ENCODE measurements at regions not wholly inside any gene's neighbourhood (a gene's known extent, or its start where the extent isn't known, plus 50 kb on each side); places are given as distances from the start of the nearest gene placed in this dataset.

DNA sequence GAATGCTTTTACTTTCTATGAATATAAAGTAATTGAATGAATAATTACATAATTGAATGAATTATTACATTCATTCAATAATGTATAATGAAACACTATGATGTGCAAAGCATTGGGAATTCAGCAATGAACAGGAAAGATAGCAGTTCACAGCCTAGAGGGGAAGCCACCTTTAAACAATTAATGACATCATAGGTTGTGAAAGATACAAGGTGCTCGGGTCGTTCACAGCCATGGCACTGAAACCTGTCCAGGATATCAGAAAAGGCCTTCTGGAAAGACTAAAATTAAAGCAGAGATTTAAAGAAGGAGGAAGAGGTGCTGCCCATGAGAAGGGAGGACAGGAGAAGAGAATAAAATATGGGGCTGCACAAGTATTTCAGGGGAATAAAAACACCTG, 171.4 kb upstream of the KLF4 start:
- Histone ChIP-seq H3K4me2 (ENCODE audit: insufficient read depth, low read length) (no peak overlapping the region), H3K79me2 (ENCODE audit: control insufficient read depth, insufficient read depth, low read length) (no peaks in the 10 kb centered on the region), H3K9me1 (replicated peaks; ENCODE audit: control insufficient read depth, extremely low read depth, insufficient read depth, low read length) (no peaks in the 10 kb centered on the region), H4K20me1 (replicated peaks; ENCODE audit: control insufficient read depth, extremely low read depth, insufficient read depth, low read length) (no peaks in the 10 kb centered on the region), H2AFZ (ENCODE audit: low read depth, low read length) (no peak overlapping the region), H3K36me3 (ENCODE audit: control insufficient read depth in 2 of 2, extremely low read depth in 1 of 2, insufficient read depth in 2 of 2, low read length in 2 of 2) (no peaks in the 10 kb centered on the region), H3K4me1 (ENCODE audit: control insufficient read depth, extremely low read depth, insufficient read depth, low read length) (no peaks in the 10 kb centered on the region), H3K9ac (replicated peaks; ENCODE audit: extremely low read depth, insufficient read depth, low read length) (no peak overlapping the region), H3K27ac (ENCODE audit: insufficient read depth, low read depth, low read length) (no peak overlapping the region), H3K4me3 (replicated peaks in 1 of 3; ENCODE audit: insufficient read depth in 1 of 3, low read depth in 1 of 3, low read length in 3 of 3) (no peak overlapping the region), H3K9me3 (replicated peaks; ENCODE audit: control insufficient read depth, insufficient read depth, low read length) (no peaks in the 10 kb centered on the region), H3K27me3 (ENCODE audit: control insufficient read depth in 2 of 2, insufficient read depth in 2 of 2, low read length in 2 of 2) (peaks cover 2 to 3% of the 10 kb centered on the region in 2 experiments)
- CTCF ChIA-PET = no interaction called here
- FAIRE-seq (no peak), DNase-seq (ENCODE audit: low read depth, low spot score) (no peak)
- dilution Hi-C loops (cut with MboI; ENCODE audit: extremely low pct_ligation_motif_present, low sequenced_read_pairs) (no loop called here), intact Hi-C loops (cut with micrococcal nuclease) (no loop called here)
- POLR2A ChIA-PET = no interaction called here
- TF ChIP-seq, protein P1, sequence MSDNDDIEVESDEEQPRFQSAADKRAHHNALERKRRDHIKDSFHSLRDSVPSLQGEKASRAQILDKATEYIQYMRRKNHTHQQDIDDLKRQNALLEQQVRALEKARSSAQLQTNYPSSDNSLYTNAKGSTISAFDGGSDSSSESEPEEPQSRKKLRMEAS (IDR thresholded peaks at IDR 0.05; ENCODE audit: insufficient read depth, insufficient read length) = no peak
- TF ChIP-seq CTCF (IDR thresholded peaks at IDR 0.05; ENCODE audit: extremely low read depth in 1 of 2, insufficient read depth in 1 of 2, low read depth in 1 of 2, low read length in 2 of 2) = no peak
- TF ChIP-seq POLR2A (IDR thresholded peaks at IDR 0.05; ENCODE audit: low read depth, low read length) = no peak
- no peak for TF ChIP-seq POLR2AphosphoS5 (IDR thresholded peaks at IDR 0.05; ENCODE audit: insufficient read depth, low read depth, low read length)
- no peak for TF ChIP-seq JUN (IDR thresholded peaks at IDR 0.05; ENCODE audit: borderline replicate concordance, insufficient read depth, insufficient read length, low read depth)
- TF ChIP-seq GATA2 (IDR thresholded peaks at IDR 0.05; ENCODE audit: insufficient read depth, insufficient read length, low read depth, low read length) = no peak
- no peak for TF ChIP-seq MYC (IDR thresholded peaks at IDR 0.05; ENCODE audit: low read depth, low read length)
- no peak for TF ChIP-seq EZH2 (IDR thresholded peaks at IDR 0.05; ENCODE audit: borderline replicate concordance, low read depth, low read length, severe bottlenecking)
- TF ChIP-seq FOS (IDR thresholded peaks at IDR 0.05; ENCODE audit: borderline replicate concordance, insufficient read depth, low read length) = no peak
- BruUV-seq (replicated peaks) = no TSS peak

Measured in endothelial cell of umbilical vein (primary cell).